Lung (tissue), 11 donors: ENCODE measurements at regions not wholly inside any gene's neighbourhood (a gene's known extent, or its start where the extent isn't known, plus 50 kb on each side); places are given as distances from the start of the nearest gene placed in this dataset.

Experiments used
- ATAC-seq: fragments of 200-7000 bp; cut with Tn5 transposase; one replicate; pipeline ENCODE4 v1.9.1; 2020; ENCODE audit warnings: moderate number of reproducible peaks; ENCODE audit not compliant: insufficient read depth, low FRiP score
- DNase-seq, 3 donors: peaks; one replicate each; pipeline ENCODE4 v3.0.0-alpha.2; 2013 to 2017
- H3K27ac ChIP-seq, 2 donors: one replicate each; pipeline ENCODE4 v1.5.1; 2013; ENCODE audit warnings: mild to moderate bottlenecking in 2 of 2, moderate library complexity in 2 of 2, control low read depth in 1 of 2, inconsistent platforms in 1 of 2, low read depth in 1 of 2, low read length in 1 of 2
- H3K27me3 ChIP-seq, 3 donors: one replicate each; pipeline ENCODE4 v1.5.1; 2013; ENCODE audit warnings: low read length in 2 of 3; ENCODE audit not compliant: control insufficient read depth in 3 of 3, insufficient read depth in 3 of 3
- H3K36me3 ChIP-seq, 4 donors: one replicate each; pipeline ENCODE4 v1.5.1; 2013; ENCODE audit warnings: low read length in 4 of 4, mild to moderate bottlenecking in 1 of 4, moderate library complexity in 1 of 4; ENCODE audit not compliant: control insufficient read depth in 4 of 4, insufficient read depth in 4 of 4
- H3K4me1 ChIP-seq, 5 donors: one replicate each; pipeline ENCODE4 v1.5.1; 2013; ENCODE audit warnings: low read length in 5 of 5, mild to moderate bottlenecking in 2 of 5, moderate library complexity in 1 of 5; ENCODE audit not compliant: control insufficient read depth in 5 of 5, insufficient read depth in 5 of 5
- H3K4me3 ChIP-seq: one replicate; pipeline ENCODE4 v1.5.1; 2013; ENCODE audit warnings: mild to moderate bottlenecking, control low read depth, moderate library complexity
- H3K9ac ChIP-seq, 2 donors: one replicate each; pipeline ENCODE4 v1.5.1; 2013; ENCODE audit warnings: low read length in 2 of 2, control low read depth in 1 of 2; ENCODE audit not compliant: insufficient read depth in 1 of 2
- H3K9me3 ChIP-seq, 4 donors: one replicate each; pipeline ENCODE4 v1.5.1; 2013; ENCODE audit warnings: low read length in 3 of 4, mild to moderate bottlenecking in 1 of 4, moderate library complexity in 1 of 4; ENCODE audit not compliant: control insufficient read depth in 4 of 4, insufficient read depth in 3 of 4
- WGBS, 2 donors: extraction: QIAGEN DNeasy Blood & Tissue Kit; methylation state at CpG; one replicate each; pipeline ENCODE4 v1.1.7; 2013; 5-methylcytosine and 5-hydroxymethylcytosine counted together
- TF ChIP-seq, protein P1 (sequence below): IDR thresholded peaks from 2 replicates; pipeline ENCODE4 v1.5.1; 2012; ENCODE audit warnings: mild to moderate bottlenecking; ENCODE audit errors: control extremely low read depth, extremely low read depth
- donor health status: control.
- donor health status: control.
- donor health status: Bipolar disorder and iron deficiency.
- donor health status: healthy.
- donor health status: DM: yes; HTN: yes; CAD: no.

DNA sequence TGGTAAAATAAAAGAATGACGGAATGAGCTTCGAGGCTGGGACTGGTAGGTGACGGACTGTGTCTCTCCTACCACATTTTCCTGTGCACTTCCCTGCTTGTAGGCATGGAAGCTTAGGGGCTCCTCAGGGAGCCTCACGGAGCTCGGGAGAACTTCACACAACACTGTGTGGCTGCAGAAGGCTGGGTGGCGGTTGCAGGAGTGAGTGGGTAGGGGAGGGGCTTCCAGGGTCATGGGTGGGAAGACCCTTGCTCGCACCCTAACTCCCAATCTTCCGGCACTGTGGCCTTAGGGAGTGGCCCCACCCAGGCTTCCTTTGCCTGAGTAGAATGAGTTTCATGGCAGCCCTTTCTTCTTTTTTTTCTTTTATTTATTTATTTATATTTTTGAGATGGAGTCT is 128.6 kb downstream of the INHBB start:
- ATAC-seq, result no peak
- TF ChIP-seq, protein P1, sequence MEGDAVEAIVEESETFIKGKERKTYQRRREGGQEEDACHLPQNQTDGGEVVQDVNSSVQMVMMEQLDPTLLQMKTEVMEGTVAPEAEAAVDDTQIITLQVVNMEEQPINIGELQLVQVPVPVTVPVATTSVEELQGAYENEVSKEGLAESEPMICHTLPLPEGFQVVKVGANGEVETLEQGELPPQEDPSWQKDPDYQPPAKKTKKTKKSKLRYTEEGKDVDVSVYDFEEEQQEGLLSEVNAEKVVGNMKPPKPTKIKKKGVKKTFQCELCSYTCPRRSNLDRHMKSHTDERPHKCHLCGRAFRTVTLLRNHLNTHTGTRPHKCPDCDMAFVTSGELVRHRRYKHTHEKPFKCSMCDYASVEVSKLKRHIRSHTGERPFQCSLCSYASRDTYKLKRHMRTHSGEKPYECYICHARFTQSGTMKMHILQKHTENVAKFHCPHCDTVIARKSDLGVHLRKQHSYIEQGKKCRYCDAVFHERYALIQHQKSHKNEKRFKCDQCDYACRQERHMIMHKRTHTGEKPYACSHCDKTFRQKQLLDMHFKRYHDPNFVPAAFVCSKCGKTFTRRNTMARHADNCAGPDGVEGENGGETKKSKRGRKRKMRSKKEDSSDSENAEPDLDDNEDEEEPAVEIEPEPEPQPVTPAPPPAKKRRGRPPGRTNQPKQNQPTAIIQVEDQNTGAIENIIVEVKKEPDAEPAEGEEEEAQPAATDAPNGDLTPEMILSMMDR, result no peak
- Histone ChIP-seq H3K4me1 (peaks cover 2 to 18% (median 14%) of the 10 kb centered on the region in 5 donors), H3K36me3 (no peaks in the 10 kb centered on the region), H3K27me3 (no peaks in the 10 kb centered on the region), H3K9me3 (peaks cover 0 to 8% (median 2%) of the 10 kb centered on the region in 4 donors), H3K27ac (peak overlapping the region in 1 of 2 donors; percentile 82), H3K9ac (no peak overlapping the region), H3K4me3 (no peak overlapping the region)
- 93 to 98% methylated on average over 8 of the region's 8 CpGs for WGBS, 2 donors
- no peak for DNase-seq

DNA sequence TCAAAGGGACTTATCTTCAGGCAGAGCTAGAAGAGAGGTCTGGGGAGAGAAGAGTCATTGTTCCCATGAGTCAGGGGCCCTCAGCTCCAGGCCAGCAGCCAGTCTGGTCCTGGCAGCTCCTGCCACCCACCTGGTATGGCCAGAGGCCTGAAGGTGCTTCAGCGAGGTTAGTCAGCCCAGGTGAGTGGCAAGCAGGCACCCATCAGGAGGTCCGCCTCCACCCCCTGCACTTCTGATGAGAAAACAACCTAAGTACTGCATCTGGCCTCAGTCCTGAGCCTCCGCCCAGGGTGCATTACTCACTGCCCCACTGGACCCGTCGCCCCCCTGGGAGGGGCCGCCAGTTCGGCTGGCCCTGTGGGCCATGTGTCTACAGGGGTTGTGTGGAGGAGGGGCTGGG is 130.2 kb downstream of the INHBB start:
- peak overlapping the region in 1 of 2 donors; percentile 46 for H3K27ac ChIP-seq
- WGBS, 2 donors, result 74 to 91% methylated on average over 7 of the region's 7 CpGs
- ATAC-seq (peak; percentile 81), DNase-seq (no peak)
- H3K4me1 ChIP-seq, result peaks cover 0 to 12% (median 0%) of the 10 kb centered on the region in 5 donors
- no peak overlapping the region for H3K9ac ChIP-seq
- no peak overlapping the region for H3K4me3 ChIP-seq
- TF ChIP-seq, protein P1, result no peak
- no peaks in the 10 kb centered on the region for H3K27me3 ChIP-seq
- peaks cover 0 to 8% (median 2%) of the 10 kb centered on the region in 4 donors for H3K9me3 ChIP-seq
- H3K36me3 ChIP-seq, result no peaks in the 10 kb centered on the region

DNA sequence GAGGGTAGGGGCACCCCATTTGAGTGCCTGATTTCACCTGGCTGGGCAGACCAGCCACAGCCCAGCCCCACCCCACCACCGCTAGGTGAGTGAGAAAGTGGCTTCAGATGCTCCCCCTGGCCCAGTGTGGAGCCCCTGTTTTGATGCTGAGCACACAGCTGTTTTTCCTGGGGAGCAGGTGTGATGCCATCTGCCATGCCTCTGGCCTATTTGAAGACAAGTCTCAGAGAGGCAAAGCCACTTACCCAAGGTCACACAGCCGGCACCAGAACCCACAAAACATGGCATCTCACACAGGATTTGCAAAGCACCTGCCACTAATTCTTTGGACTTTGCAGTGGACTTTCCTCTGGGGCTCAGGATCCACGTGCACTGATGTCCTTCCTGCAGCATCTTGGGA is 131.3 kb downstream of the INHBB start:
- Histone ChIP-seq H3K9me3 (peaks cover 0 to 3% (median under 1%) of the 10 kb centered on the region in 4 donors), H3K4me1 (peaks cover 0 to 10% (median 0%) of the 10 kb centered on the region in 5 donors), H3K27me3 (no peaks in the 10 kb centered on the region), H3K36me3 (no peaks in the 10 kb centered on the region), H3K4me3 (no peak overlapping the region), H3K27ac (no peak overlapping the region), H3K9ac (no peak overlapping the region)
- no peak for DNase-seq
- no peak for ATAC-seq
- 91 to 93% methylated on average over 3 of the region's 3 CpGs for WGBS, 2 donors
- TF ChIP-seq, protein P1, result no peak

DNA sequence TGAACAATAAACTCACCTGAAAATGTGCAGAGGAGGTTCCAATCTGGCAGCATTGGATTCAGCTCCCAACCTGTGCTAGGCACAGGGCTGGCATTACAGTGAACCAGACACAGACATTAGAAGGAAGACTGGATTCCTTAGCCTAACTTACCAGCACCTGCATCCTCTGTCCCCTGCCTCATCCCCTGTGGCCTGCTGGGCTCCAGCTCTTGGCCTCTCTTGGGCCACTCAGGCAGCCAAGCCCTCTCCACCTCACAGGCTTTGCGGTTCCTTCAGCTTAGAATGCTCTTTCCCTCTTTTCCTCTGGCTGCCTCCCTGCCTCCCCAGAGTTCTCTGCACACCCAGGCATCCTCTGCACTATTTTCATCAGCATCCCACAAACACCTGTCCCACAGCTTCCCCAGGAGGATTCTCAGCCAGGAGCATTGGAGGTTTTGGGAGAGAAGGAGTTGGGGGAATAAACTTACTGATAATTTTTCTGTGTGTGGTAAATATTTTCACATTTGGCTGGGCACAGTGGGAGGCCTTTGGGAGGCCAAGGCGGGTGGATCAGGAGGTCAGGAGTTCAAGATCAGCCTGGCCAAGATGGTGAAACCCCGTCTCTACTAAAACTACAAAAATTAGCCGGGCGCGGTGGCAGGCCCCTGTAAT is 132.0 kb downstream of the INHBB start:
- Histone ChIP-seq H3K9me3 (no peaks in the 10 kb centered on the region), H3K27me3 (no peaks in the 10 kb centered on the region), H3K4me3 (no peak overlapping the region), H3K9ac (no peak overlapping the region), H3K27ac (no peak overlapping the region), H3K36me3 (no peaks in the 10 kb centered on the region), H3K4me1 (peaks cover 0 to 10% (median 0%) of the 10 kb centered on the region in 5 donors)
- ATAC-seq (no peak), DNase-seq (no peak)
- TF ChIP-seq, protein P1, result no peak
- WGBS, 2 donors, result 93 to 96% methylated on average over 6 of the region's 6 CpGs
